CD4-positive, alpha-beta T cell (primary cell): ENCODE measurements at regions not wholly inside any gene's neighbourhood (a gene's known extent, or its start where the extent isn't known, plus 50 kb on each side); places are given as distances from the start of the nearest gene placed in this dataset.
"Not testable (repeated sequence)": the region's sequence is repeated elsewhere in the genome, so short reads cannot be mapped to it uniquely, and the experiment has no call there.

Experiments
- ATAC-seq: fragments of 200-7000 bp; cut with Tn5 transposase; one replicate; pipeline ENCODE4 v1.10.0; 2022; ENCODE audit warnings: mild to moderate bottlenecking; ENCODE audit not compliant: poor library complexity
- CTCF ChIA-PET: fragments of 350-600 bp; sonication (Branson Sonifier 250); formaldehyde crosslinking; loops from one replicate; lab custom pipeline; 2021; ENCODE audit warnings: antibody characterized with exemption, inconsistent platforms; lab: Charles Lee
- POLR2A ChIA-PET: fragments of 350-600 bp; sonication (Branson Sonifier 250); formaldehyde crosslinking; loops from one replicate; lab custom pipeline; 2021; ENCODE audit warnings: antibody characterized with exemption, inconsistent platforms; lab: Charles Lee
- DNase-seq, 14 experiments: peaks; one replicate each; pipeline ENCODE4 v3.0.0-alpha.2; 2013 to 2020; ENCODE audit warnings: mixed read lengths in 2 of 14
- H3K27ac ChIP-seq, 2 donors: one replicate each; pipeline versions ENCODE4 v1.5.1 to v1.7.0; 2013; ENCODE audit warnings: low read length in 2 of 2, low read depth in 1 of 2, mild to moderate bottlenecking in 1 of 2
- H3K27me3 ChIP-seq, 2 experiments: 1 replicate in 1 of 2; 2 replicates in 1 of 2; pipeline versions ENCODE4 v1.6.1 to v1.7.0; 2013; ENCODE audit warnings: low read length in 2 of 2, control low read depth in 1 of 2, mild to moderate bottlenecking in 1 of 2, moderate library complexity in 1 of 2; ENCODE audit not compliant: insufficient read depth in 2 of 2, control insufficient read depth in 1 of 2
- H3K36me3 ChIP-seq: one replicate; pipeline ENCODE4 v1.6.1; 2013; ENCODE audit warnings: low read length, control low read depth; ENCODE audit not compliant: insufficient read depth
- H3K4me1 ChIP-seq: one replicate; pipeline ENCODE4 v1.6.1; 2013; ENCODE audit warnings: low read length, control low read depth; ENCODE audit not compliant: insufficient read depth
- H3K4me3 ChIP-seq: one replicate; pipeline ENCODE4 v1.5.1; 2013; ENCODE audit warnings: mild to moderate bottlenecking, low read length, moderate library complexity
- H3K9me3 ChIP-seq, 2 experiments: 1 replicate in 1 of 2; 2 replicates in 1 of 2; pipeline versions ENCODE4 v1.6.1 to v1.7.0; 2013; ENCODE audit warnings: low read length in 2 of 2, mild to moderate bottlenecking in 2 of 2, control low read depth in 1 of 2, moderate library complexity in 1 of 2; ENCODE audit not compliant: control insufficient read depth in 1 of 2, insufficient read depth in 1 of 2
- H3K27ac Mint-ChIP-seq: one replicate; pipeline ENCODE4 v1.8.0; 2020; ENCODE audit warnings: mixed read lengths
- H3K27me3 Mint-ChIP-seq: one replicate; pipeline ENCODE4 v1.8.0; 2021; ENCODE audit warnings: mixed read lengths
- H3K36me3 Mint-ChIP-seq: one replicate; pipeline ENCODE4 v1.8.0; 2021; ENCODE audit warnings: low read depth, mixed read lengths
- H3K4me1 Mint-ChIP-seq: one replicate; pipeline ENCODE4 v1.8.0; 2021; ENCODE audit warnings: low read depth, mixed read lengths
- H3K4me3 Mint-ChIP-seq: one replicate; pipeline ENCODE4 v1.8.0; 2020; ENCODE audit warnings: mild to moderate bottlenecking, mixed read lengths
- H3K9me3 Mint-ChIP-seq: one replicate; pipeline ENCODE4 v1.8.0; 2020; ENCODE audit warnings: mixed read lengths
- CTCF ChIP-seq: fragments of 200-600 bp; IDR thresholded peaks from one replicate; pipeline ENCODE4 v1.8.0; 2022; ENCODE audit warnings: antibody characterized with exemption, mild to moderate bottlenecking
- intact Hi-C, 2 experiments: fragments of 100-400 bp; cut with DNase I in 1 of 2; cut with micrococcal nuclease in 1 of 2; formaldehyde crosslinking; loops; one replicate each; pipeline versions ENCODE4 v1.15.1 to v1.9.0; 2023 to 2025; cut with DNase I, micrococcal nuclease

GRCh38 chr12:107864235-107864634 lies 89.7 kb downstream of the ASCL4 start:
- CTCF ChIA-PET = no interaction called here

GRCh38 chr12:107864727-107865126 lies 90.2 kb downstream of the ASCL4 start:
- H3K4me3 Mint-ChIP-seq, H3K9me3 Mint-ChIP-seq, H3K9me3 ChIP-seq, ATAC-seq, H3K4me1 ChIP-seq, H3K27ac Mint-ChIP-seq, H3K27ac ChIP-seq, H3K4me3 ChIP-seq, DNase-seq, POLR2A ChIA-PET, H3K4me1 Mint-ChIP-seq, intact Hi-C loops, H3K36me3 Mint-ChIP-seq, CTCF ChIA-PET, H3K36me3 ChIP-seq: not testable (repeated sequence)
- H3K27me3 Mint-ChIP-seq = peaks cover 81% of the 10 kb centered on the region
- peaks cover 11 to 15% of the 10 kb centered on the region in 2 experiments for H3K27me3 ChIP-seq

More at GRCh38 chr12:107864235-107864634, 89.7 kb downstream of the ASCL4 start:
- Histone ChIP-seq H3K9me3 (peaks cover 0 to 9% of the 10 kb centered on the region in 2 experiments), H3K27ac (no peak overlapping the region), H3K36me3 (no peaks in the 10 kb centered on the region), H3K27me3 (peaks cover 11 to 15% of the 10 kb centered on the region in 2 experiments), H3K4me3 (no peak overlapping the region), H3K4me1 (no peaks in the 10 kb centered on the region)
- no peak for TF ChIP-seq CTCF
- no peaks in the 10 kb centered on the region for H3K9me3 Mint-ChIP-seq
- no peaks in the 10 kb centered on the region for H3K36me3 Mint-ChIP-seq
- DNase-seq (no peak), ATAC-seq (no peak)
- intact Hi-C loops = no loop called here
- peaks cover 80% of the 10 kb centered on the region for H3K27me3 Mint-ChIP-seq
- H3K27ac Mint-ChIP-seq = no peak overlapping the region
- no peak overlapping the region for H3K4me3 Mint-ChIP-seq
- H3K4me1 Mint-ChIP-seq = no peaks in the 10 kb centered on the region
- POLR2A ChIA-PET = no interaction called here

GRCh38 chr12:107873223-107873622 lies 98.7 kb downstream of the ASCL4 start:
- H3K27me3 ChIP-seq = peaks cover 6 to 9% of the 10 kb centered on the region in 2 experiments
- H3K36me3 Mint-ChIP-seq = no peaks in the 10 kb centered on the region
- intact Hi-C loops = no loop called here
- no peaks in the 10 kb centered on the region for H3K9me3 Mint-ChIP-seq
- H3K9me3 ChIP-seq = no peaks in the 10 kb centered on the region
- no peak overlapping the region for H3K4me3 Mint-ChIP-seq
- DNase-seq = no peak
- TF ChIP-seq CTCF = no peak
- no peaks in the 10 kb centered on the region for H3K4me1 Mint-ChIP-seq
- ChIA-PET POLR2A (no interaction called here), CTCF (no interaction called here)
- no peak overlapping the region for H3K4me3 ChIP-seq
- no peak overlapping the region for H3K27ac ChIP-seq
- ATAC-seq = no peak
- no peak overlapping the region for H3K27ac Mint-ChIP-seq
- H3K27me3 Mint-ChIP-seq = peaks cover 36% of the 10 kb centered on the region
- H3K4me1 ChIP-seq = no peaks in the 10 kb centered on the region
- no peaks in the 10 kb centered on the region for H3K36me3 ChIP-seq

GRCh38 chr12:107875786-107876185 lies 101.3 kb downstream of the ASCL4 start:
- H3K27ac ChIP-seq = no peak overlapping the region
- Mint-ChIP-seq H3K9me3 (no peaks in the 10 kb centered on the region), H3K27ac (no peak overlapping the region), H3K4me3 (no peak overlapping the region), H3K36me3 (no peaks in the 10 kb centered on the region), H3K27me3 (peaks cover 22% of the 10 kb centered on the region), H3K4me1 (no peaks in the 10 kb centered on the region)
- intact Hi-C loops = no loop called here
- no peak for TF ChIP-seq CTCF
- H3K4me3 ChIP-seq = no peak overlapping the region
- H3K36me3 ChIP-seq = no peaks in the 10 kb centered on the region
- H3K4me1 ChIP-seq = no peaks in the 10 kb centered on the region
- no peak for DNase-seq
- peaks cover 6 to 7% of the 10 kb centered on the region in 2 experiments for H3K27me3 ChIP-seq
- ChIA-PET CTCF (no interaction called here), POLR2A (no interaction called here)
- H3K9me3 ChIP-seq = no peaks in the 10 kb centered on the region
- no peak for ATAC-seq
